Activated T-cell treated with anti-CD3 and anti-CD28 coated beads for 4 hours (primary cell): ENCODE measurements at regions not wholly inside any gene's neighbourhood (a gene's known extent, or its start where the extent isn't known, plus 50 kb on each side); places are given as distances from the start of the nearest gene placed in this dataset.
"Not testable (repeated sequence)": the region's sequence is repeated elsewhere in the genome, so short reads cannot be mapped to it uniquely, and the experiment has no call there.

Experiments
- DNase-seq: peaks from one replicate; pipeline ENCODE4 v3.0.0-alpha.2; 2020

DNA sequence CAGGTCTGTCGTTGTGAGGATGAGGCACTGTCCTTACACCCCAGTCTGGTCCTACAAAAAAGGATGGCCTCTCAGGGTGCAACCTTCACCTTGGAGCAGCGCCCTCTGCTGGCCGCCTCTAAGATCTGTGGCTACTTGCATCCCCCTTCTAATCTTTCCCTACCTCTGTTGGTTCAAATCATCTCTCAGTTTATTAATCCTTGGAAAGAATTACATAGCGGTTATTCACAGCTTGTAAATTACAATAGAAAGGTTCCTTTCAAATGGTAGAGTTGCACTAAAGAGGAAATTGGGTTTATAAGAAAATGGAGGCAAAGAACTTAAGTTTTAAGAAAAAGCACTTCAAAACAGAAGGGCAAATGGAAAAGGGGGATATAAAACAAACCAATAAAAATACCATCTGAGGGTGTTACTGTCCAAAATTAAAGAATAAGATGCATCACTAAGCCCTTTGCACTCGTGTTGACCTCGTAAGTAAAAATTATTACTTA is 102.0 kb upstream of the PLEKHM1 start:
- peak; percentile 70 for DNase-seq

GRCh38 chr17:45596347-45596746 is 105.8 kb upstream of the PLEKHM1 start:
- not testable (repeated sequence) for DNase-seq

DNA sequence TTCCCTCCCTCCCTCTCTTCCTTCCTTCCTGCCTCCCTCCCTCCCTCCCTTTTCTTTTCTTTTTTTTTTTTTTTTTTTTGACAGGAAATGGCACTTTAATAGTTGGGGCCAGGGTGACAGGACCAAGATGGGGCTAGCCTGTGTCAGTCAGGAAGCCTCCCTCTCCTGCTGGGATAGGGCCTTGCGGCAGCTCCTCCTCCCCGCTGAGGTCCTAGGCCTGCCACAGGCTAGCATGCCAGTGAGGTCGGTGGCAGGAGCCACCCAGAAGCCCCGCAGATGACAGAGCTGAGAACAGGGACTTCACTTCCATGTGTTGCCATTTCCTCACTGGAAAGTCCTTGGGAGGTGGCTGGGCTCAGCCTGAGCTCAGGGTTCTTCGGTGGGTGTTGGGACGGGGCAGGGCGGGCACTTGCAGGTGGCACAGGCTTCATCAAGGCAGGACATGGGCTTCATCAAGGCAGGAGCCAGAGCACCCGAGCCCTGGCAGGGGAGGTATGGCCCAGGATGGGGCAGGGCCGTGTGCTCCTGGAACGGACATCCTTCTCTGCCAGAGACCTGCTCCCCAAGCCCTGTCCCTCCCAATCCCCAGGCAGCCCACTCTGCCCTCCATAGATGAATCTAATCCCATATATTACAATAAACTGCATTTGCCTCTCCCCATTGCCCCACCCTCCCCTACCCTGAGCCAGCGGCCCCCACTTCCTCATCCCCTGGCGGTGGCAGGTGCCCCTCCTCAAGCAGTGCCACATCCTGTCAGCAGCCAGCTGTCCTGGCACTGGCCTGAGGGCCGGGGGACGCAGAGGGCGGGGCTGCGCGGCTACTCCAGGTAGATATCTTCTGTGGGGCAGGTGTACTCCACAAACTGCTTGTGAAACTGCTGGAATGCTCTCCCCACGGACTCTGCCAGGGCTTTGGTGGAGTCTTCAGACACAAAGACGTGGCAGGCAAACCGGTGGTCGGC is 109.8 kb upstream of the PLEKHM1 start:
- DNase-seq = not testable (repeated sequence)

DNA sequence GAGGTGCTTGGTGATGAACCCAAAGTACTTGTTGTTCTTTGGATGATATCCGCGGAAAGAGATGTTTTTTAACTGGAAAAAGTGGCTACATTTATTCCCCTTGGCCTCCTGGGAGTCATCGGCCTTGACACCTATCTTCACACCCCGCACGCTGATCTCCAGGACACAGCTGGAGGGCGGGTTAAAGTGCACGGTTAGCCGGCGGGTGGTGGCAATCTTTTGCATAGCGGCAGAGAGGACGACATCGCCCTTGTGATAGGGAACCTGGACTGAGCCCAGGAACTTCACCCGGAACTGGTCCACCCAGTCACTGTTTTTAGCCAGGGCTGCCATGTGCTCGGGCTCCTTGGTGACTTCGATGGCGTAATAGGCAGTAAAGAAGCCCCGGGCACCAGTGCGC is 110.5 kb upstream of the PLEKHM1 start:
- not testable (repeated sequence) for DNase-seq

DNA sequence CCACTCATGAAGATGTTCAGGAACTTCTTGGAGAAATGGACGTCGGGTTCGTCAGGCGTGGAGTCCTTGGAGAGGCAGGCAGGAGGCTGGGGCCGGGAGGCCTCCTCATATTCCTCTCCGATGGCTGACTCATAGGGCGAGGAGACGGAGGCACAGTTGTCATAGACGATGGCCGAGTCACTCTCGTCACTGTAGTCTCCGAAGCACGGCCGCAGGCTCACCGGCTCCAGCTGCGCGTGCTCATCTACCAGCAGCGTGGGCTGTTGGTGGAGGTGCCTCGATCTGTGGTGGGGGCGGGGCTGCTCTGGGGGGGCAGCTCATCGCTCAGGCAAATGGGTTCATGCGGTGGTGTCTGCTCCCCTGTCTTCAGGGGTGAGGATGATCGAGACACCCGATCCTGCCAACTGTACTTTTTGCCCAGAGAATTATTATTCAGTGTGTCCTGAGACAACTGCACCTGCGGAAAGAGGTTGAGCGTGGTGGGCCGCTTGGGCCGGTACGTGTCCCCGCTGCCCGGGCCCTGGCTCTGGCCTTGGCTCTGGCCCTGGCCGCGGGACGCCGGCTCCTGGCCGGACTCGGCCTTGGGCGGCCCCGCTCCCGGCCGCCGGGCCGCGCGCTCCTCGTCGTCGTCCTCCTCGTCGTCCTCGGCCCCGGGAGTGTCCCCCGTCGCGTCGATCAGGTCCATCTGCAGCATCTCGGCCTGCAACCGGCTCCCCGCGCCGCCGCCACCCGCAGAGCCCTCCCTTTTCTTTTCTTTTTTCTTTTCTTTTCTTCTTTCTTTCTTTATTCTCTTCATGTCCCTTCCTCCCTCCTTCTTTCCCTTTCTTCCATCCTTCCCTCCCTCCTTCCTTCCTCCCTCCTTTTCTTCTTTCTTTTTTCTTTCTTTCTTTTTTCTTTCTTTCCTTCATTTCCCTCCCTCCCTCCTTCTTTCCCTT is 111.4 kb upstream of the PLEKHM1 start:
- DNase-seq = not testable (repeated sequence)

DNA sequence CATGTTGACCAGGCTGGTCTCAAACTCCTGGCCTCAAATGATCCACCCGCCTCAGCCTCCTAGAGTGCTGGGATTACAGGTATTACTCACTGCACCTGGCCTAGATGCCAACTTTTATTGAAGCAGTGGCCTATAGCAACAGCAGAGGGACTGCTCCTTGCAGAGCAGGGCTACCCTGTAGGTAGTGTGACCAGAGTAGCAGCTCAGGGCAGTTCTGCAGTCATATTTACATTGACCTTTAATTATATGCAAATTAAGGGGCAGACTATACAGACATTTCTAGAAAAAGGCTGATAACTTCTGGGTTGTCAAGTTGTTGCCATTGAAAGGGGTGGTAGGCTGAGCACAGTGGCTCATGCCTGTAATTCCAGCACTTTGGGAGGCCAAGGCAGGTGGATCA is 115.2 kb upstream of the PLEKHM1 start:
- DNase-seq = not testable (repeated sequence)

- DNase-seq = peak; percentile 83
These were observed 129.5 kb upstream of the PLEKHM1 start for GRCh38 chr17:45619984-45620405.

GRCh38 chr17:45620468-45620867 is 129.9 kb upstream of the PLEKHM1 start:
- DNase-seq = not testable (repeated sequence)

DNA sequence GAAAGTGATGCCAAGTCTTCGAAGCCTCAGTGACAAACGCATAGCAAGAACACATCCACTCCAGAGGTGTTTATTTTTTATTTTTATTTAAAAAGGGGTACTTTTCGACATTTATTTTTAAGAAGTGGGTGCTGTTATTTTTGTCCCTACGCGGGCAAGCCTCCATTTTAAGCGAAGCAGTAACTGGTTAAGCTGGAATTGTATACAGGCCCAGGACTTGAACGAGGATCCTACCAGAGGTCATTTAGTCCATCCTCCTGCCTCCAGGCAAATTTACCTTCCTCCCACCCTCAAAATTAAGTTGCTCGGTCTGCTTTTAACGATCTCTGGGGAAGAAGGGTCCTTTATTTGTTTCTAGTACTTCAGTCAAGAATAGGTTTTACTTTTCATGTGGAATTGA is 130.6 kb upstream of the PLEKHM1 start:
- not testable (repeated sequence) for DNase-seq

DNA sequence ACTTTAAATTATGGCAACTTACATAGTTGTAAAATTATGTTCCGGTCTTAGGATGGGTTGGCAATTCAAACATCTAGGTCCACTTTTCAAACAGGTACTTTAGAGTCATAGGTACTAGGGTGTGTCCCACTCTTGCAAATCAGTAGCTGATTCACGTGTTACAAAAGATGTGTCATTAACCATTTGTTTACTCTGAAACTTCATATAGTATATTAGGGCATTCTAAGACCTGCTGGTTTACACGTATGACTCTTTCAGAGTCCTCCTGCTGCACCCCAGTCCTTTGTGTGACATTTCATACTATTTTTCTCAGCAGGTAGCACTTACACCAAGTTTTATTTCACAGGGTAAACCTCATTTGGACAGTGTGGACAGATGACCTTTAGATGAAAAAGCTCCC is 131.8 kb upstream of the PLEKHM1 start:
- DNase-seq = not testable (repeated sequence)

DNA sequence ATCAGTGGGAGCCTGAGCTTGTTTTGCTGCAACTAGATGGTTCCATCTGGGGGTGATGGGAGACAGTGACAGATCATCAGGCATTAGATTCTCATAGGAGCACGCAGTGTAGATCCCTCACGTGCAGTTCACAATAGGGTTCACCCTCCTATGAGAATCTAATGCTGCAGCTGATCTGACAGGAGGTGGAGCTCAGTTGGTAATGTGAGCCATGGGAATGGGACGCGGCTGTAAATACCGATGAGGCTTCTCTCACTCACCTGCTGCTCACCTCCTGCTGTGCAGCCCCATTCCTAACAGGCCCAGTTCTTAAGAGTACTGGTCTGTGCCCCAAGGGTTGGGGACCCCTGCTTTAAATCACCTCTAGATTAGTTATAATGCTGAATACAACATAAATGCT is 137.5 kb upstream of the PLEKHM1 start:
- DNase-seq = no peak

DNA sequence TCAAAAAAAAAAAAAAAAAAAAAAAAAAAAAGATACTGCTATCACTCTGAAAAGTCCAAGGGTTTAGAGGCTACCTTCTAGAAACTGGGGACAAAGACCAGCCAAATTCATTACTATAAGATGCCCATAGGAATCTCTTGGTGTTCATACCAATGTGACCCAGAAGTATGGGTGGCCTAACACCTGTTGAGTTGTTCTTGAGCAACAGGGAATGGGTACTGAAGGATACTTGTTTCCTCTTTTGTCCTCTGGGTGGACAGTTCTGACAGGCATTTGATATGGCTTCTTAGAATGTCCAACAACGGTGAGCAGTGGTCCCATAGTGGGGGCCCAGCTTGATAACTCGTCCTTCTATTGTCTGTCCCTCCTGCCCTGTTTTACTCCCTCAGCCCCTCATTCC is 141.4 kb upstream of the PLEKHM1 start:
- DNase-seq = no peak

- DNase-seq = no peak
These were observed 144.7 kb upstream of the CRHR1 start for GRCh38 chr17:45639297-45639849.

- DNase-seq = peak; percentile 63
These were observed 143.8 kb upstream of the CRHR1 start for GRCh38 chr17:45640141-45640850.

DNA sequence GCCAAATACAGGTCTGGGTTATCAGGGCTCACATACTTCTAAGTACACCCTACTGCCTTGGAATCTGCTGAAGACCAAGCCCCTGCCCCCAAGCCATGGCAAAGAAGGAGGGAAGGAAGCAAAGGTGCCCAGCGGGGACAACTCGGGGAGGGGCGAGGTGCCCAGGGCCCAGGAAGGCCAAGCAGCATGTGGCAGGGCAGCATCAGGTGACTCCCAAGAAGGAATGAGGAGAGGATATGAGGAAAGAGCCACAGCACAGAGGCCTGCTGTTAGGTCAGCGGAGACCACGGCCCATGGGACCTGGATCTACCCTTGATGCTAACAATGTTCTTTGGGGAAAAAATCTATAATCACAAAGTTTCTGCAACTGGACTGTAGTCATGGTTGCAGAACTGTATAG is 142.6 kb upstream of the CRHR1 start:
- no peak for DNase-seq

DNA sequence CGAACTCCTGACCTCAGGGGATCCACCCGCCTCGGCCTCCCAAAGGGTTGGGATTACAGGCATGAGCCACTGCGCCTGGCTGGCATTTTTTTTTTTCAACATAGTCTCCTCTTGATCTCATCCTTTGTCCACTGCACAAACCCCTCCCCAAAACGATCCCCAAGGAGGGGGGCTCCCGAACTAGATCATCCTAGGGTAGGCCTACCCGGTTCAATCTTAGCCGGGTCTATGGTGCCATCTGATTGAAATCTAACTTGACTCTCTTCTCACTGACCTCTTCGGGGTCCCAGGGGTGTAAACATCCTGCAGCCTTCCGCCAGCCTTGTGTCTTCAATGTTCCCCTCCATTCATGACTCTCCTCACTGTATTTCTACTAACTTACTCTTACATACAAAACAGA is 140.5 kb upstream of the CRHR1 start:
- DNase-seq = no peak

DNA sequence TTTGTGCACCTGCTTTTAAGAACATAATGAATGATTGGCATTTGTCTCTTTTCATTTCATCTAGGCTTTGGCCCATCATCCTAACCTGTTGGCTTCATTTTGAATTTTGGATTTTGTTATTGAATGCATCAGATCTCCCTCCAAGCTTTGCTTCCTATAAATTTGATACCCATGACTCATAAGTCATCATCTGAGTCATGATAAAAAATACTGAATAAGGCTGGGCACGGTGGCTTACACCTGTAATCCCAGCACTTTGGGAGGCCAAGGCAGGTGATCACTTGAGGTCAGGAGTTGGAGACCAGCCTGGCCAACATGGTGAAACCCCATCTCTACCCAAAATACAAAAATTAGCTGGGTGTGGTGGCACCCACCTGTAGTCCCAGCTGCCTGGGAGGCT is 139.5 kb upstream of the CRHR1 start:
- not testable (repeated sequence) for DNase-seq

DNA sequence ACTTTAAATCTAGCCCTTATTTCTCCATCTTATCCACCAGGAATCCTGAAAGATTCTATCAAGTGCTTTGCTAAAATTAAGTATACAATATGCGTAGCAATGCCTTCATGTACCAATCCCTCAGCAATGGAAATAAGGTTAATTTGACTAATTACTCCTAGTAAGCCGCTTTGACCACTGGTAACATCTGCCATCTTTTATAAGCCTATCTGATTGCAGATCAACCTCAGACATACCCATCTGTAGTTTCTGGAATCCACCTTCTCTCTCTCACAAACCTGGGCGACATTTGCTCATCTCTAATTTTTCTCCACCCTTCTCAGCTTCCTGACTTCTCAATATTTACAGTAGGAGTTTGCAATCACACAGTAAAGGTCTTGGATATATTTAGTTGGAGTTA is 138.8 kb upstream of the CRHR1 start:
- no peak for DNase-seq

- DNase-seq = no peak
These were observed 137.7 kb upstream of the CRHR1 start for GRCh38 chr17:45646288-45646988.

DNA sequence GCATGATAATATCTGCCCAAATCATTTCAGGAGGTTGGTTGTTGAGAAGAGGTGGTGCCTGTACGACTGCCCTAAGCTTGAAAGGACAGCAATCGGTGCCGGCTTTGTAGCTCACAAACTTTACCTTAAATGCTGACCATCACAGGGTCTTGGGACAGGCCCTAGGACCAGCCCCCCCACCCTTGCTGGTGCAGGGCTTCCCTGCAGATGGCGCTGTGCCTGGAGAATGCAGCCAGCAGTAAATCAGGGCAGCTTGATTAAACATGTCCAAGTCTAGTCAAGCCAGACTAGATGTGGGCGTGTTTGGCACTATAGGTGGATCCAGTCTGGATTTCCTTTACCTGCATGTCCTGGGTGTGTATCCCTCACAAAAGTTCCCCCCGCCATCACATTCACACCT is 135.5 kb upstream of the CRHR1 start:
- DNase-seq = no peak

DNA sequence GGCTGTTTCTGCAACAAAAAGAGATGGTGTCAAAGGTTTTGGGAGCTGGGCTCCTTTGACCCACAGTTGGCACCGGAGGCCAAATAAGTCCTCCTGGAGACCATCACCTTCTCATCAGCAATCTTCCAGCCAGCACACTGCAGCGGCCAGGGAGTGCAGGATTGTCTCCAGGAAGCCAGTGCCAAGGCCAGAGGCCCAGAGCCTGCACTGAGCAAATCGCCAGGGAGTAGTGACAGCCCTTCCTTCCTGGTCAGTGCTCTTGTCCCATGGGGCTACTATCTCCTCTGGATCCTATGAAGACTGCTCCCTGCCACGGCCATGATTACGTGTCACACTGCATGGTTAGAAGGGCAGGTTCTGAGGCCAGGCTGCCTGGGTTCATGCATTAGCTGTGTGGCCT is 134.3 kb upstream of the CRHR1 start:
- no peak for DNase-seq

- no peak for DNase-seq
These were observed 133.6 kb upstream of the CRHR1 start for GRCh38 chr17:45650561-45650960.
